Heart right ventricle (tissue), 16 donors: ENCODE measurements at regions not wholly inside any gene's neighbourhood (a gene's known extent, or its start where the extent isn't known, plus 50 kb on each side); places are given as distances from the start of the nearest gene placed in this dataset.
"Not testable (repeated sequence)": the region's sequence is repeated elsewhere in the genome, so short reads cannot be mapped to it uniquely, and the experiment has no call there.

Experiments
- ATAC-seq, 8 donors: fragments of 200-7000 bp; cut with Tn5 transposase; one replicate each; pipeline ENCODE4 v1.9.1; 2020; ENCODE audit warnings: mild to moderate bottlenecking in 8 of 8, moderate library complexity in 8 of 8, moderate number of reproducible peaks in 1 of 8
- DNase-seq, 2 donors: peaks; one replicate each; pipeline ENCODE4 v3.0.0-alpha.2; 2020
- H3K27ac ChIP-seq, 10 donors: fragments of 200-600 bp; sonication (generic) in 2 of 10; one replicate each; pipeline versions ENCODE4 v1.5.0 to v1.8.0; 2020 to 2022; ENCODE audit warnings: mild to moderate bottlenecking in 3 of 10
- H3K27me3 ChIP-seq, 7 donors: fragments of 200-600 bp; one replicate each; pipeline ENCODE4 v1.8.0; 2021 to 2022; ENCODE audit warnings: mild to moderate bottlenecking in 2 of 7
- H3K36me3 ChIP-seq, 9 donors: fragments of 200-600 bp; sonication (generic) in 1 of 9; one replicate each; pipeline versions ENCODE4 v1.5.0 to v1.8.0; 2020 to 2022; ENCODE audit warnings: mild to moderate bottlenecking in 2 of 9
- H3K4me1 ChIP-seq, 9 donors: fragments of 200-600 bp; sonication (generic) in 1 of 9; one replicate each; pipeline versions ENCODE4 v1.5.0 to v1.8.0; 2020 to 2022; ENCODE audit warnings: mild to moderate bottlenecking in 4 of 9
- H3K4me3 ChIP-seq, 10 donors: fragments of 200-600 bp; sonication (generic) in 2 of 10; one replicate each; pipeline versions ENCODE4 v1.5.0 to v1.8.0; 2020 to 2022; ENCODE audit warnings: mild to moderate bottlenecking in 7 of 10, moderate library complexity in 2 of 10
- H3K9me3 ChIP-seq, 11 donors: fragments of 200-600 bp in 10 of 11; sonication (generic) in 2 of 11; one replicate each; pipeline versions ENCODE4 v1.5.0 to v1.8.0; 2013 to 2022; ENCODE audit warnings: mild to moderate bottlenecking in 2 of 11, control low read depth in 1 of 11, moderate library complexity in 1 of 11
- CTCF ChIP-seq, 9 donors: fragments of 200-600 bp; sonication (generic) in 2 of 9; IDR thresholded peaks; one replicate each; pipeline versions ENCODE4 v1.5.0 to v1.8.0; 2021 to 2022; ENCODE audit warnings: antibody characterized with exemption in 9 of 9, mild to moderate bottlenecking in 5 of 9, moderate library complexity in 1 of 9
- WGBS, 2 donors: extraction: QIAGEN DNeasy Blood & Tissue Kit; methylation state at CpG; one replicate each; pipeline ENCODE4 v1.1.7; 2013; ENCODE audit warnings: inconsistent platforms in 1 of 2; 5-methylcytosine and 5-hydroxymethylcytosine counted together
- intact Hi-C, 10 donors: fragments of 100-400 bp; cut with DNase I; formaldehyde crosslinking; loops; one replicate each; pipeline versions ENCODE4 v1.11.1 to v1.14.2; 2022
- donor health status: Arrhythmogenic right ventricular cardiomyopathy.
- donor health status: ischemic (EF 13 %, LVEDD 7.1; RV severe dilation, severe dysfunction).
- donor health status: healthy with polysubstance abuse.
- donor health status: DM: no; HTN: yes; CAD: no.
- donor health status: DM: no; HTN: no; CAD: no.
- donor health status: ischemic (EF 25% LVEDD 6.9; RV normal size, moderate dysfunction).
- donor health status: ischemic (EF 25% LVEDD 5.7; RV mildly dilated, moderate dysfunction).
- donor health status: healthy.
- donor health status: DM: yes; HTN: yes; CAD: no.
- donor health status: Ischemic cardiomyopathy.
- donor health status: ischemic (EF 35%, LVEDD 5.7; RV mildly dilated, moderate dysfunction).
- donor health status: nonischemic (EF 11% LVEDD 7.7; RV severe dilation, severe dysfunction).
- donor health status: DM: yes; HTN: yes; CAD: no.
- donor health status: PGD.
- donor health status: ischemic (EF 29% LVEDD 5.4; RV normal size, mild dysfunction).
- donor health status: nonischemic (EF 23%, LVEDD 6.1; RV moderate dilation, normal function).

DNA sequence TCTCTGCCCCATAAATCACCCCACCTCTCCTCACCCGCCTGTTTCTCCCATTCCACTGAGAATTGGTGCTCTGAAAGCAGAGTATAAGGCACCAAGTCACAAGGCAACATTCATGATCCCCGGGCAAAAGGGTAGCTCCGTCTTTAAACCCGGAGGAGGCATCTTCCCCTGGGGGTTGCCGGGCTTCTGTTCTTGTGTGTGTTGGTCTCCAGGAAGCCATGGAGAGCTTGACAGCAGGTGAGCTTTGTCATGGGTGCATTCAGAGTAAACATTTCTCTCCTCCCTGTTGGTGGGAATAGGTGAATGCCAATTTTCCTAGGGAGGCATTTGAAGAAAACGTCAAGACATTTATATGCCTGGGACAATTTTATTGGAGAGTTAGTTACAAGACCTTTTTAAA lies 275.5 kb upstream of the USP9Y start:
- intact Hi-C loops = no loop called here
- no peaks in the 10 kb centered on the region for H3K4me1 ChIP-seq

DNA sequence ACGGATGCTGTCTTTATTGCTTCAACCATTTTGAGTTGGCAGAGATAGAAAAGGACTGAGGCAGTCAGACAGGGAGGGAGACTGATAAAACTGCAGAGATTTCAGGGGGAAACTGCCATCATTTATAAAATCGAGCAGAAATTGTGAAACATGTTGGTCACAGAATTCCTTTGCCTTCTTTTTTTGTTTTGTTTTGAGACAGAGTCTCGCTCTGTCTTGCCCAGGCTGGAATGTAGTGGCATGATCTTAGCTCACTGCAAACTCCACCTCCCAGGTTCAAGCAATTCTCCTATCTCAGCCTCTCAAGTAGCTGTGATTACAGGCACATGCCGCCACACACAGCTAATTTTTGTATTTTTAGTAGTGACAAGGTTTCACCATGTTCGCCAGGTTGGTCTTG lies 273.7 kb upstream of the USP9Y start:
- no peak overlapping the region for H3K4me3 ChIP-seq
- no peak overlapping the region for H3K27ac ChIP-seq
- H3K36me3 ChIP-seq = no peaks in the 10 kb centered on the region
- intact Hi-C loops = no loop called here
- H3K9me3 ChIP-seq = no peaks in the 10 kb centered on the region
- ATAC-seq (no peak), DNase-seq (no peak)
- H3K4me1 ChIP-seq = no peaks in the 10 kb centered on the region
- H3K27me3 ChIP-seq = no peaks in the 10 kb centered on the region
- TF ChIP-seq CTCF (IDR thresholded peaks at IDR 0.05) = no peak
- WGBS, 2 donors = 67 to 70% methylated on average over 5 of the region's 5 CpGs

More for the DNA sequence above, 275.5 kb upstream of the USP9Y start:
- H3K27ac ChIP-seq = no peak overlapping the region
- no peak overlapping the region for H3K4me3 ChIP-seq
- no peaks in the 10 kb centered on the region for H3K27me3 ChIP-seq
- 10 to 25% methylated on average over 6 of the region's 6 CpGs for WGBS, 2 donors
- no peaks in the 10 kb centered on the region for H3K36me3 ChIP-seq
- DNase-seq = no peak
- TF ChIP-seq CTCF (IDR thresholded peaks at IDR 0.05) = no peak
- H3K9me3 ChIP-seq = no peaks in the 10 kb centered on the region
- no peak for ATAC-seq

DNA sequence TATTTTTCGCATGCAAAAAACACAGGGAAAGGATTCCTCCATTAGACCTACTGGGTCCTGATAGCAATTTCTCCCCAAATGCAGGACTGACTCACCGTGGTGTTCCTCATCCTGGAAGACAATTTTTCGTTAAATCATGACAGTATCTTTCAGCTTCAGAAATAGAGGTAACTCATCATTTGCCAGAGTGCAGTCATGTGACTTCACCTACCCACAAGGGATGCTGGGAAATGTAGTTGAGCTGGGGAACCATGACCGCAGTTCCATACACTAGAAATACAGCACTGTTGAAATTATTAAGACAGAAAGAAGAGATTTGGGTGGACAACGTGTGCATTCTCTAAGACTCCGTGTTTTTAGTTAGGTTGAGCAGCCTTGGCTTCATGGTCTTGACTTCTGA lies 269.5 kb upstream of the USP9Y start:
- Histone ChIP-seq H3K27ac (no peak overlapping the region), H3K9me3 (no peaks in the 10 kb centered on the region), H3K4me1 (no peaks in the 10 kb centered on the region), H3K36me3 (no peaks in the 10 kb centered on the region), H3K27me3 (no peaks in the 10 kb centered on the region), H3K4me3 (no peak overlapping the region)
- no peak for TF ChIP-seq CTCF (IDR thresholded peaks at IDR 0.05)
- WGBS, 2 donors = 14 to 20% methylated on average over 6 of the region's 6 CpGs
- DNase-seq = no peak
- intact Hi-C loops = no loop called here
- ATAC-seq = no peak

DNA sequence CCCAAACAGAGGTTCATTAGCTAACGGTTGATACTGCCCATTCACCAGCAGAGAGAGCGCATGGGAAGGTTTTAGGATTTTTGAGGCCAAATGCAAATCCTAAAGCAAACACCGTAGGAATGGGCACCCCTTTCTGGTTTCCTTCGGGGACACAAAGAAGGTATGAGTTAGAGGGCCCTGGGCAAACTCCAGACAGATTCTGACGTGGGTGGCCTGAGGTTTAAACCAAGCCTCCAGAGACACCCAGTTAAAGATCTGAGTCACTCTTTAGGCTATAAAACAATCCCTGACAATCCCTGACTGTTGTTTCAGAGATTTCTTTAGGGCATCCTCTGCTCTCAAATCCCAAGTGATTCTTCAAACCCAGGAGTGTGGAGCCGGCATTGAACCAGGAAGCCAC lies 262.2 kb upstream of the USP9Y start:
- intact Hi-C loops, H3K36me3 ChIP-seq, H3K4me1 ChIP-seq, H3K4me3 ChIP-seq, H3K27ac ChIP-seq, ATAC-seq, DNase-seq, H3K9me3 ChIP-seq, H3K27me3 ChIP-seq: not testable (repeated sequence)
- WGBS, 2 donors = 81 to 89% methylated on average over 3 of the region's 6 CpGs

DNA sequence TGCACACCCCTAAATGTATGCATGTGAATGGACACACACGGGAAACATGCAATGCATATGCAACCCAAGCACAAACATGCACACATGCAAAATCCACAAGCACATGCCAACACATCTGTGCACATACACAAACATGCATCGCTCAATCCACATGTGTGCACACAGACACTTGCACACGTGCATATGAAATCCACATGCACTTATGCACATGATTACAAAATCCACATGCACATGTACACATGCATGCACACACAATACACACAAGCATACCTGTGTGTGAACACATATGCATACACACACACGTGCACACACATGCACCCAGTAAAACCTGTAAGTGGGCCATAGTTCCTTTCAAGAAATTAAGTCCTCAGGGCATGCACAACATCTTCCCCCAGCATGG lies 256.8 kb upstream of the USP9Y start:
- TF ChIP-seq CTCF (IDR thresholded peaks at IDR 0.05) = no peak
- Histone ChIP-seq H3K36me3 (no peaks in the 10 kb centered on the region), H3K27me3 (no peaks in the 10 kb centered on the region), H3K9me3 (no peaks in the 10 kb centered on the region), H3K27ac (no peak overlapping the region), H3K4me1 (no peaks in the 10 kb centered on the region), H3K4me3 (no peak overlapping the region)
- ATAC-seq = no peak
- intact Hi-C loops = loop anchor here in 1 of 10 donors (10.0 kb wide), 1 partner anchor 59 kb away; no protein-coding TSS in a partner anchor
- 78 to 79% methylated on average over 4 of the region's 4 CpGs for WGBS, 2 donors
- DNase-seq = no peak

- H3K36me3 ChIP-seq, H3K27ac ChIP-seq, H3K4me3 ChIP-seq, H3K9me3 ChIP-seq, H3K27me3 ChIP-seq, H3K4me1 ChIP-seq: not testable (repeated sequence)
- ATAC-seq = peak in 5 of 8 donors; percentile 27 to 46 (median 34)
- DNase-seq = peak in 1 of 2 donors; percentile 4
- intact Hi-C loops = loop anchor here in 1 of 10 donors (10.0 kb wide), 1 partner anchor 62 kb away; no protein-coding TSS in a partner anchor
- 64 to 76% methylated on average over 22 to 26 of the region's 27 CpGs for WGBS, 2 donors
Observed at GRCh38 chrY:12446486-12447265, 254.4 kb upstream of the USP9Y start.

GRCh38 chrY:12448561-12448960 lies 252.5 kb upstream of the USP9Y start:
- not testable (repeated sequence) for H3K36me3 ChIP-seq, H3K27ac ChIP-seq, DNase-seq, H3K9me3 ChIP-seq, ATAC-seq, H3K27me3 ChIP-seq, H3K4me3 ChIP-seq, H3K4me1 ChIP-seq
- intact Hi-C loops = loop anchor here in 1 of 10 donors (10.0 kb wide), 1 partner anchor 64 kb away; no protein-coding TSS in a partner anchor
- 55 to 61% methylated on average over 5 of the region's 6 CpGs for WGBS, 2 donors

GRCh38 chrY:12453318-12453717 lies 247.7 kb upstream of the USP9Y start:
- ATAC-seq, H3K27me3 ChIP-seq: not testable (repeated sequence)

More at GRCh38 chrY:12453318-12453717, 247.7 kb upstream of the USP9Y start:
- H3K4me1 ChIP-seq, DNase-seq, H3K27ac ChIP-seq, intact Hi-C loops, H3K36me3 ChIP-seq, H3K4me3 ChIP-seq, H3K9me3 ChIP-seq: not testable (repeated sequence)
- WGBS, 2 donors = 95 to 98% methylated on average over 16 to 25 of the region's 26 CpGs
